HG03095 (cell line): ENCODE measurements at regions not wholly inside any gene's neighbourhood (a gene's known extent, or its start where the extent isn't known, plus 50 kb on each side); places are given as distances from the start of the nearest gene placed in this dataset.
"Not testable (repeated sequence)": the region's sequence is repeated elsewhere in the genome, so short reads cannot be mapped to it uniquely, and the experiment has no call there.

Source experiments
- ATAC-seq: cut with Tn5 transposase; IDR thresholded peaks from one replicate; pipeline ENCODE4 v1.9.1; 2021; ENCODE audit warnings: moderate library complexity; ENCODE audit not compliant: unreplicated experiment

DNA sequence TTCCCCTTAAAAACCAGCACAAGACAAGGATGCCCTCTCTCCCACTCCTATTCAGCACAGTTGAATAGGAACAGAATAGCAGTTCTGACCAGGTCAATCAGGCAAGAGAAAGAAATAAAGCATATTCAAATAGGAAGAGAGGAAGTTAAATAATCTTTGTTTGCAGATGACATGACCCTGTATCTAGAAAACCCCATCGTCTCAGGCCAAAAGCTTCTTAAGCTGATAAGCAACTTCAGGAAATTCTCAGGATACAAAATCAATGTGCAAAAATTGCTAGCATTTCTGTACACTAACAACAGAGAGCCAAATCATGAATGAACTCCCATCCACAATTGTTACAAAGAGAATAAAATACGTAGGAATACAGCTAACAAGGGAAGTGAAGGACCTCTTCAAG lies 394.1 kb upstream of the NFIA start:
- ATAC-seq: not testable (repeated sequence)

DNA sequence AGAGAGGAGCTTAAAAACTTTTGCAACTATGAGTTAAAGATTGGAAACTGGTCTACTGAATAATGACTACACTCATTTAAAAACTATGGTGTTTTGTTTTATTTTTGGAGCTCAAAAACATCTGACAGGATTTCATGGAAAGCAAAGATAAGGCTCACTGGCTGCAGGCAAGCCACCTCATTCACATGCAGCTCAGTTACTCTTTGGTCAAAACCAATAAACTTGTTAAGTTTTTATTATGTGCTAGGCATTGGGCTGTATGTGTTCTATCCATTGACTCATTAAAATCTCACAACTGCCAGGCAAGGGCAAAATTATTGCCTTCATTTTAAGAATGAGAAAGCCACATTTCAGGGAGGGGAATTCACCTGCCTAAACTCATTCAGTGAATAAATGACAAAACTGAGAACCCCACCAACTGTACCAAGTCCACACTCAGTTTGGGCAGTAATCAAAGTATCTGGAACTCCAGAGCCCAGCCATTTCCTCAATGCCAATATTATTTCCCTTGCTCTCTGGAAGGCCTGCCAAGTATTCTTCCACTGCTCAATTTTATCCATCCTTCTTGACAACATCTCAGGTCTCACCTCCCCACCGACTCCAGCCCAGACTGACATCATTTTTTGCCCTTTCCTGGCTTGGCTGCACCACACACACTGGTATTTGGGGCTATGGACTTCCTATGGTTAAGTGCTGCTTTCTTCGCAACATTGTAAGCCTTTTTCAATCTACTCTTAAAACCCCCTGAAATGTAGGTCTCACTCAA lies 401.1 kb upstream of the NFIA start:
- no peak for ATAC-seq

DNA sequence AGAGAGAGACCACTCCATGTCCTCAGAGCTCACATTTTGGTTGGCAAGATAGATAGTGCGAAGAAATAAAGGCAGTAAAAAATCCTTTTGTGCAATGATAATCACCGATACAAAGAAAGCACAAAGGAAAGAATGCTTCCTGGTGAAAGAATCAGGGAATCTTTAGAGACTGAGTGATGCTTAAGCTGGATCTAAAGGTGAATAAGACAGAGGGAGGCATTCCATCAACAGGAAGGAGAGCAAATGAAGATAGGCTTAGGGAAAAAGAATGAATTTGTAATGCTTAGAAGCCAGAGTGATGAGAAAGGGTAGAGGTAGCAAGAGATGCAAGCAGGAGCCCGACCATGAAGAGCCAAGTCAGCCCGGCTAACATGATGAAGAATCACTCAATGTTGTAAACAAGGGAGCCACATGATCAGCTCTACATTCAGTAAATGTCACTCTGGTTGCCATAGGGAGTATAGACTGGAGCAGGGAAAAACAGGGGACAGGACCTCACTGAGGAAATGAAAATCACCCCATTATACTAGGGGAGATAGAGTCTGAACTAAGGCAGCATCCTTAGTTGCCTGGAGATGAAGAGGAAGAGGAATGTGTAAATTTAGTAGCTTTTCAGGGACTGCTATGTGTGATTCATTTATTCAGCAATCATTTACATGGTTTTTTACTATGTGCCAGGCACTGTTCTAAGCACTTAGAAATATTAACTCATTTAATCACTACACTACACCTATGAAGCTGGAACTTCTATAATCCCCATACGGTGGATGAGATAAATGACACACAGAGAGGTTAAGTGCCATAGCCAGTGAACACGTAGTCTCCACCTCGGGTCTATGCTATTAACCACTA lies 402.6 kb upstream of the NFIA start:
- no peak for ATAC-seq

DNA sequence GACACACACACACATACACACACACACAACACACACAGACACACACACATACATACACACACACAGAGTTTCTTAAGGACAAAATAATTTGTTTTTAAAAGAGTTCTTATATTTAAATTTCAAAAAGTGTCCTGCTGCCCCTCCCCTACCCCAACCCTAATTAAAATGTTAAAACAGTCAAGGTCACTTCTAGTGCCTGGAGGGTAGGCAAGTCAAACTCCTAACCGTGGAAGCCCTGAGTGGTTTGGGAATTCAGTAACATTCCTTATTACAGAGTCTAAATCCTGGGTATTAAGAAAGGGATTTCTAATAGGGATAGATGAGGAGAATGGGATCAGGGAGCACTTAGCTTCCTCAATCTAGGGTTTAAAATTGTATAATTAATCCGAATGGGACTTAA lies 403.6 kb upstream of the NFIA start:
- no peak for ATAC-seq

DNA sequence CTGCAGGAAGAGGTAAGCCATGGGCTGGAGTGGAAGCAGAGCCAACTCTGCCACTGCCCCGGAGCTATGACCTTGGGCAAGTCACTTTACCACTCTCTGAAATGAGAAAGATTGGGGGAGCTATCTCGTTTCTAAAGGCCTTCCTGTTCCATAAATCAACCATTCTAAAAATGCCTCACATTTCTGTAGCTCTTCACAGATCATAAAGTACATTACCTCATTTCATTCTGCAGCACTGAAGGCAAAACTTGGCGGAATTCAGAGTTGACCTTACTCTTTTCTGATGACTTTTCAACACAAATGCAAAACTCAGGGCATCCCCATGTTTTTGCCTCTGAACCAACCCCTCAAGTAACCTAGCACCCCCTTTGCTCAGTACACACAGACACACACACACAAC lies 404.0 kb upstream of the NFIA start:
- ATAC-seq: no peak

DNA sequence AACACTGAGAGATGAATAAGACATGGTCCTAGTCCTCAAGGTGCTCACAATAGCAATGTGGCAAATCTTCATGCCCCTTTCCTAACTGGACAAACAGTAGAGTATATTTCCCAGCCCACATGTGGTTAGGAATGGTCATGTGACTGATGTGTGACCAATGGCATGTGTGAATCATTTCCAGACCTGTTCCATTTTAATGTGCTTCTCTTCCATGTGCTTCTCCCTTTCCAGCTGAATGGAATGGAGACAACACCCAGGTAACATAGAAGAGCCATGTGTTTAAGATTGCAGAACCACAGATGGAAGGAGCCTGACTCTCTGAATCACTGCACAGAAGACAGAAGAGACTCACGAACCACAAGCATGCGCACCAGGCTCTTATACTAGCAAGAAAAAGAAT lies 409.9 kb upstream of the NFIA start:
- ATAC-seq: no peak

DNA sequence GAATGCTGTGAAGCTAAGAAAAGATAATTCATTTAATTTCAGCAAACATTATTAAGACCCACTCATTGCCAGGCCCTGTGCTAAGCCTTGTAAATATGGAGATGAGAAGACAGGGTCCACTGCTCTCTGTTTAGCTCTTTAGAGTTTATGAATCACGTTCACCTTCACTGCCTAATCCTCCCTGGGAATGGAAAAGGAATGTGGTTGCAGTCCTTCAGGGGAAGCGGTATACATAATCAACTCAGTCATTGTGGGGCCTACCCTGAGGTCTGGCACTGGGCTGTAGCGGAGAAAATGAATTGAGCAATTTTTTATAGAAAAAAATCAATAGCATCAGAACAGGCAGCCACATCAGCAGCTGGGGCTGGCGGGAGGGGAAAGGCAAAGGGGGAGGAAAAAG lies 412.1 kb upstream of the NFIA start:
- no peak for ATAC-seq

DNA sequence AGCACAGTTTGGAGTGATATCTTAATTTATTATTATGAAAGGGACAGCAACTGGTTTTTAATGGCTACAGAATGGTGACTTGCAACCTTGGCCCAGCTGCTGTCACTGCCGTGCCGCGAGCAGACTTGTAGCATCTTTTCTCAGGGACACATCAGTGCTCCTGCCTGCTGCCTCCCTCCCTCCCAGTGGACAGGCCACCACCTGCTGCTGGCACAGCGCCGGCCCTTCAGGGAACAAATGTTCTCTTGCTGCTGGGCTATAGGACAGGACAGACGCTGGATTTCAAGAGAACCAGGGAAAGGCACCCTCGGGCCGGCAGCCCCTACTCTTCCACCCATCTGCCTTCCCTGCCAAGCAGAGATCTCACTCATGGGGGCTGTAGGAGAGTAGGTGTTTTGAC lies 413.8 kb upstream of the NFIA start:
- ATAC-seq: no peak

DNA sequence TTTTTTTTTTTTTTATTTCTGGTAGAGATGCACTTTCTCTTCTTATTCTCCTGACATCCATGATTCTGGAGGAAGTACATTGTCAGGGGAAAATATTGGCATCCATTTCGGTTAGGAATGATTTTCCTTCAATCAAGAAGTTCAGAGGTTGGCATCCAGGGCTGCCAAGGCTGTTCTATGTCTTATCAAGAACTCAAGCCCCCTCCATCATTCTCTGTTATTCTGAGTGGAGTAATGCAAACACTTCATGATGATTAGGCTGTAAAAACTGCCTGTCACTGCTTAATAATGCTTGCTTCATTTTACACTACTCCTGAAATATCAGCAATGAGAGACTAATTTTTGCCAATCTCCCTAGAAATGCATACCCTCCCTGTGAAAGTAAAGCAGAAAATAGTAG lies 417.1 kb upstream of the NFIA start:
- ATAC-seq: no peak

DNA sequence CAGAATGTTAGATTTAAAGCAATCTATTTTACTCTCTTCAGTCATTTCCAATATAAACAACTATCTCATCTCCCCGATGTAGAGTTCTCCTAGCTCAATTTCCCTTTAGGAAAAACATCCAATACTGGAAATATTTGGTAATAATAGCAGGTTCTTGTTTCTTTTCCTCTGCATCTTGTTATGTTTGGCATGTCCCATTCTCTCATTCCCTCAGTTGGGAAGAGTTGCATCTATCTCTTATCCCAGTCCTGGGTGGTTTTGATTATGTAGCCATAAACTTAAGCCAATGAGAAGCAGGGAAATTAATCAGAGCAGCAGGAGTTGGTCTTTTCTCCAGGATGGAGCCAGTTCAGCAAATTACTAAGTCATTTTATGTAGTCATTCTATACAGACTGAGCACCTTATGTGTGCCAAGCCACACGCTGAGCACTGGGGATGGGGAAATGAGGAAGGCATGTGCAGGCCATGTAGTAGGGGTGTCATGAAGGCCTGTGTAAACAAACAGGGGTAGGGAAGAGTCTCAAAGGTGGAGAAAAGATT lies 418.2 kb upstream of the NFIA start:
- no peak for ATAC-seq

DNA sequence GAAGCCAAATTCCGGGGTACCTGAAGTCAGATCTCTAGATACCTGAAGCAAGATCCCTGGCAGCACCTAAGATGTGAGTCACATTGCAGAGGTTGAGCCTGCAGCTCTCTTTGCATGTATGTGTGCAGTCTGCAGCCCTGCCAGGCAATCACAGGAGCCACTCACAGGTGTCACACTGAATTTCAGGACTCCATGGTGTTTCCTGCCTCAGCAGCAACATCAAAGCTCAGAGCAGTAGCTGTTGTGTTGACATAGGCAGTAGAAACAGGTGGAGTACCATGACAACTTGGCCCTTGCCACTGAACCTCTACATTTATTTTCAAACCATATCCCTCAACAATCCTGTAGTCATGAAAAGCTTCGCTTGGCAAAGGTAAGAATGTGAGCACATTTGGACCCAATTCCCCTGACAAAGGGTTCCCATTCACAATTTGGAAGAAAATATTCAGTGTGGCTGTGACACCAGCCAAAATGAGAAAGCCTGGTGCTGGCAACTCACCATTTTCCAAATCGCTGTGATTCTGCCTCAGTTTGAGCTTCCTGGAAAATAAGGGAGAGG lies 419.8 kb upstream of the NFIA start:
- no peak for ATAC-seq

DNA sequence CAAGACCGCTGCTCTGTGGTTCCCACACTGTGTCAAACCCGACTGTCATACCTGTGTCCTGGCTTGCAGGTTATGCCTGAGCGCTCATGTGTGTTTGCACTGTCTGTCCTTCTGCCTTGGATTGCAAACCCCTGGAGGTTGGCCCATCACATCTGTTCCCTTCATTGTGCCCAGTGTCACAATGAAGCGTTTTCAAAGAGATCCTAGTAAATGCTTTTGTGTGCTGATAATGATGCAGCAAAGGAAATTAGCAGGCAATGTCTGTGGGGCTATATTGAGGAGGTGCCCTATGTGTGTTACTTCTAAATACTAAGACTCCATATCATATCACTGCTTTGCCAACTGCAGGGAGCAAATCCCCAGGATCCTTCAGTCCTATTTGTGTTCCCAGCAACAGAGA lies 424.4 kb upstream of the NFIA start:
- ATAC-seq: no peak

DNA sequence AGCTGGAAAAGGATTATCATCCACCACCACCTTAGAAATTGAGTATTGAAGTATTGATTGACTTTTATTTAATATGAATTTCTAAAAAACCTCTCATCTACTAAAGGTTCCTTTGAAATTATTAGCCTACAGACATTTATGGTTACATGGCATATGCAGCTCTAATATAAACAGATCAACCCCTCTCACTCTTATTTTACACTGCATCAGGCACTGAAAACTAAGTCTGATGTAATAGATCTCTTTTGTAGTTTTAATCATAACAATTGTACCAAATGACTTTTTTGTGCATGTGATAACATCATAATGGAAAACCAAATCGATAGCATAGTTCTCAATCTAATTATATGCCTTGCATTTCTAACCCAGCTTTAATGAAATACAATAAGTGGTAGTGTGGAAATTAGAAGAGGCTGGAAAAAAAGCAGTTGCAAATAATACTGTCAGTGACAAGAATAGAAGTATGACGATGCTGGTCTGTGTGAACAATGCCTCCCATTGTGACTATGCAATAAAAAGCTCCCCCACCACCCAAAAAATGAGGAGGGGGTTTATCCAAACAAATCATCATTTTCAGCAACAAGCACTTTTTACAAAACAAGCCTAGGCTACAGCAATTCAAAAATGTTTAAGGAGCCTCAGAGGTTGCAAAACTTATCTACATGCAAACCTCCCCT lies 426.5 kb upstream of the NFIA start:
- no peak for ATAC-seq

DNA sequence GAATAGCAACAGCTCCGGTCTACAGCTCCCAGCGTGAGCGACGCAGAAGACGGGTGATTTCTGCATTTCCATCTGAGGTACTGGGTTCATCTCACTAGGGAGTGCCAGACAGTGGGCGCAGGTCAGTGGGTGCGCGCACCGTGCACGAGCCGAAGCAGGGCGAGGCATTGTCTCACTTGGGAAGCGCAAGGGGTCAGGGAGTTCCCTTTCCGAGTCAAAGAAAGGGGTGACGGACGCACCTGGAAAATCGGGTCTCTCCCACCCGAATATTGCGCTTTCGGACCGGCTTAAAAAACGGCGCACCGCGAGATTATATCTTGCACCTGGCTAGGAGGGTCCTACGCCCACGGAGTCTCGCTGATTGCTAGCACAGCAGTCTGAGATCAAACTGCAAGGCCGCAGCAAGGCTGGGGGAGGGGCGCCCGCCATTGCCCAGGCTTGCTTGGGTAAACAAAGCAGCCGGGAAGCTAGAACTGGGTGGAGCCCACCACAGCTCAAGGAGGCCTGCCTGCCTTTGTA lies 442.3 kb upstream of the NFIA start:
- not testable (repeated sequence) for ATAC-seq

DNA sequence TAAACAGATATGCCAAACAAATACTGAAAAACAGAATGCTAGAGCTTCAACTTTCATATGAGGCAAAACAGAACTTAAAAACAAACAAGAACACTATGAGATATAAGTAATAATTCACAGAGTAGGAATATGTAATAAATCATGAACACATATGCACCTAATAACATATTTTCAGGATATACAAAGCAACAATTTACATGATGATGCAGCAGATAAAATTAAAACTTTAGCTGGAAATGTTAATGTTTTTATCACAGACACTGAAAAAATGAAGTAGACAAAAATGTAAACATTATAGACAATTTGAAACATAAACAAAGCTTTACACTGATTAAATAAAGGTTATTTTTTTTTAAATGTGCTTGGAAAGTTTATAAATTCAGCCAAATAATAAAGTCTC lies 443.1 kb upstream of the NFIA start:
- ATAC-seq: no peak

DNA sequence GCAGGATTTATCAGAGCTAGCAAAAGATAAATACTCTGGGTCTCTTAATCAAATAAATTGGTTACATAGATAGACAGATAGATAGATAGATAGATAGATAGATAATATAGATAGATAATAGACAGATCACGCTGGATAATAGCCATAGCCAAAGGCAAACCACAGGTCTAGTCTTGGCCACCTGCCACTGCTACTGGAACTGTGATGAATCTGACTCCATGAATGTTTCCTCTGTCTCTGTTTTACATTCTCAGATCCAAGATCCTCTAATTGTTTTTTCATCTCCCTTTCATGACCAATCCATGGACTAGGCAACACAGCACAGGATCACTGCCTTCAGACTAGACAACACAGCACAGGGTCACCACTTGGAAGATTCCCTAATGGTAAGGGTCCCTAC lies 444.7 kb upstream of the NFIA start:
- ATAC-seq: no peak

DNA sequence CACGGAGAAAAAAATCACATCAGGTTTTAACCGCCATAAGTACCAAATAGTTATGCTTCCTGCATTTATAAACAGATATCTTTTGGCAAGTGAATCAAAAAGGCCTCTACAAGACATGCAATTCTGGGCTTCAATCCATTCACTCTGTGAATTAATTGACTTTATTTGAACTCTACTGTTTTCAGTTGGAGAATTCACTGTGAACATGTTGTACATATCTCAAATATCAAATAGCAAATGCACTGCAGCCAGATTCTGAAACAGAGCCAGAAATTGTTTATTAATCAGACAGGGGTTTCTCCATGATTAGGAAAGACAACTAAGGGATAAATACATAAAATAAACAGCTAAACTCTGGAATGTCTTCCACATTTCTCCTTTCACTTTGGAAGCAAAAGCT lies 445.4 kb upstream of the NFIA start:
- no peak for ATAC-seq

DNA sequence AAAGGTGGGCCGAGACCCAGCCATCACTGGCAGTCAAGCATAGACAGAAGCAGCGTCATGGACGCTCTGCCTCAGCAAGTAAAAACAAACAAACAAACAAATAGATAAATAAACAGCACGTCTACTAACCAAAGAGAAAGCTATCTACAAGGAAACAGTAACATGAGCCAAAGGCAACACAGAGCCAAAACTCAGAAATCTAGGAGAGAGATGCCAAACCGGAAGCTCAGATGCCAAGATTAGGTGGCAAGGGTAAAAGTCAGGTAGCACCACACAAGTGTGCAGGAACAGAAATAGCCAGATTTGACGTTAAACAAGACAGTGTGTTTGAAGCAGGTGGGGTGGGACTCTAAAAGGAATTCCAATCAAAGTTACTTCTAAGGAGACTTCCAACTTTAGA lies 448.3 kb upstream of the NFIA start:
- no peak for ATAC-seq

DNA sequence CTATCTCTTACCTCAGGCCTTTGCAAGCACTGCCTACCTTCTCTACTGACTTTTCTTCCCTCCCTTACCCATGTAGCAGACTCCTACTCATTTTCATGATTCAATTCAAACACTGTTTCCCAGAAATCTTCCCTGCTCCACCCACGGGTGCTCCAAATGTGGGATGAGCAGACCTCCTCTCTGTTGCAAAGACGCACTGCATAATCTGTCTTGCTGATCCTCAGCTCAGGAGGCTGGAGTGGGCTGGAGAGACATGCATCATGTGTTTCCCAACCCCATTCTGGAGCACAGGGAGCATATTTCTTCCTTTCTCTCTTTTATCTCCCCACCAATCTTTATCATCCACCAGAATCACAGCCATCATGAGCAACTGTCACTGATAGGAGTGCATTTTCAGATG lies 459.9 kb upstream of the NFIA start:
- no peak for ATAC-seq

DNA sequence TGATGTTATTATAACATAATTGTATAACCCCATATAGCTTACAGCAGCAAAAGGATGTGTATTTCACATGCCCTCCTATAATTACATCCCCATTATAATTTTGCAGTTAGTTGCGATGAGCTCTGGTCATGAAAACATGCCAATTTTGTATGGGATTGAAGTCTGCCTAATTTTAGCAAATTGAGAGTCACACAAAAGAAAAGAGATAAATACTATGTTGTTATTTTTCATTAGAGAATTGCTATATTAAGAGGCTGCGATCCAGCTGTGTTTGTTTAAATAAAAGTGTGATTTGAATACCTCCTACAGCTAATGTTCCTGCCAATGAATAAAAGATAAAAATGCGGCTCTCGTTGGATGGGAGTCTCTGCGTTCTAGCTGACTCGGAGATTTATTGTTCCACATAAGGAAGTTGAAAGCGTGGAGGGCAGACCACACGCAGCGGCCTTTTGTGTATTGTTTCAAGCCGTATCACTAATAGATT lies 461.0 kb upstream of the NFIA start:
- ATAC-seq: no peak

DNA sequence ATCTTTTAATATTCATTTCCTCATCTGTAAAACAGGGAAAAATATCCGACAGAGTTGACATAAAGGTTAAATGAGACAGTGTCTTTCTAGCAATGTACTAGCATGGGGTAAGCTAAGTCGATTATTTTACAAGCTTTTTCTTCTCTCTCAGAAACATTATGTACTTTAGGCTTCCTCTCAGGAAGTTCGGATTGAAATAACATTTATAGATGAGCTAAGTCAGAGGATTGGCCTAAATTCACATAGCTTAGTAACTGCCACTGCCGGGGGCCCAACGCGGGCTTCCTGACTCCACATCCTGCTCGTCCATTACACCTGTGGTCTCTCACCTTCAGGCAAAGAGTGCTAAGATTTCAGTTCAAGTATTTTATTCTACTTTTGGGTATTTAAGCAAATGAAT lies 462.3 kb upstream of the NFIA start:
- ATAC-seq: no peak
